Mesenchymal stem cell (in vitro differentiated cells and primary cell): ENCODE measurements at regions not wholly inside any gene's neighbourhood (a gene's known extent, or its start where the extent isn't known, plus 50 kb on each side); places are given as distances from the start of the nearest gene placed in this dataset.
A peak's percentile ranks its signal among the peaks of the same experiment; 100 is the strongest.

Source experiments
- DNase-seq: peaks from one replicate; pipeline ENCODE4 v3.0.0-alpha.2; 2013
- H2AFZ ChIP-seq: one replicate; pipeline ENCODE4 v1.6.1; 2013; ENCODE audit warnings: low read depth, mild to moderate bottlenecking, control low read depth, inconsistent platforms, low read length, moderate library complexity
- H2AK5ac ChIP-seq: 2 replicates; pipeline ENCODE4 v1.6.1; 2013; ENCODE audit warnings: low read length, moderate library complexity, mild to moderate bottlenecking, inconsistent platforms; ENCODE audit not compliant: severe bottlenecking
- H2BK120ac ChIP-seq: one replicate; pipeline ENCODE4 v1.6.1; 2013; ENCODE audit warnings: low read depth, mild to moderate bottlenecking, inconsistent platforms, low read length, moderate library complexity
- H2BK12ac ChIP-seq, 2 experiments: one replicate each; pipeline ENCODE4 v1.6.1; 2013; ENCODE audit warnings: inconsistent platforms in 2 of 2, low read length in 2 of 2, mild to moderate bottlenecking in 2 of 2, moderate library complexity in 2 of 2, control low read depth in 1 of 2
- H2BK15ac ChIP-seq: one replicate; pipeline ENCODE4 v1.6.1; 2013; ENCODE audit warnings: mild to moderate bottlenecking, low read depth, inconsistent platforms; ENCODE audit not compliant: poor library complexity, severe bottlenecking
- H2BK5ac ChIP-seq: 2 replicates; pipeline ENCODE4 v1.6.1; 2013; ENCODE audit warnings: low read depth, mild to moderate bottlenecking, low read length, control low read depth, inconsistent platforms; ENCODE audit not compliant: poor library complexity, severe bottlenecking
- H3K14ac ChIP-seq, 2 experiments: one replicate each; pipeline ENCODE4 v1.6.1; 2013; ENCODE audit warnings: inconsistent platforms in 2 of 2, low read length in 2 of 2, control low read depth in 1 of 2, mild to moderate bottlenecking in 1 of 2, moderate library complexity in 1 of 2
- H3K18ac ChIP-seq, 2 experiments: one replicate each; pipeline ENCODE4 v1.6.1; 2013; ENCODE audit warnings: inconsistent platforms in 2 of 2, low read length in 2 of 2, control low read depth in 1 of 2, low read depth in 1 of 2, mild to moderate bottlenecking in 1 of 2
- H3K23ac ChIP-seq, 2 experiments: one replicate each; pipeline ENCODE4 v1.6.1; 2013; ENCODE audit warnings: inconsistent platforms in 2 of 2, low read length in 2 of 2, mild to moderate bottlenecking in 2 of 2, moderate library complexity in 2 of 2, control low read depth in 1 of 2
- H3K27ac ChIP-seq: 2 replicates; pipeline ENCODE4 v1.5.1; 2013; ENCODE audit warnings: mild to moderate bottlenecking, moderate library complexity, low read length, control low read depth, inconsistent platforms; ENCODE audit not compliant: poor library complexity, severe bottlenecking
- H3K27me3 ChIP-seq, 2 experiments: 2 replicates each; pipeline versions ENCODE4 v1.6.1 to v1.7.0; 2013; ENCODE audit warnings: low read length in 2 of 2, mild to moderate bottlenecking in 2 of 2, moderate library complexity in 2 of 2, control low read depth in 1 of 2, inconsistent platforms in 1 of 2; ENCODE audit not compliant: control insufficient read depth in 1 of 2, insufficient read depth in 1 of 2
- H3K36me3 ChIP-seq, 2 experiments: 2 replicates each; pipeline versions ENCODE4 v1.6.1 to v1.7.0; 2013; ENCODE audit warnings: low read length in 2 of 2, control low read depth in 1 of 2, inconsistent platforms in 1 of 2, low read depth in 1 of 2, mild to moderate bottlenecking in 1 of 2; ENCODE audit not compliant: insufficient read depth in 2 of 2, control insufficient read depth in 1 of 2
- H3K4ac ChIP-seq, 2 experiments: one replicate each; pipeline ENCODE4 v1.6.1; 2013; ENCODE audit warnings: inconsistent platforms in 2 of 2, low read length in 2 of 2, mild to moderate bottlenecking in 2 of 2, moderate library complexity in 2 of 2, control low read depth in 1 of 2, low read depth in 1 of 2
- H3K4me1 ChIP-seq: 2 replicates; pipeline ENCODE4 v1.6.1; 2013; ENCODE audit warnings: low read depth, low read length, control low read depth; ENCODE audit not compliant: control insufficient read depth, insufficient read depth
- H3K4me2 ChIP-seq: 2 replicates; pipeline ENCODE4 v1.6.1; 2013; ENCODE audit warnings: low read length, mild to moderate bottlenecking, inconsistent platforms; ENCODE audit not compliant: poor library complexity, severe bottlenecking
- H3K4me3 ChIP-seq, 2 experiments: 2 replicates each; pipeline versions ENCODE4 v1.5.1 to v1.7.0; 2013; ENCODE audit warnings: low read length in 2 of 2, mild to moderate bottlenecking in 2 of 2, control low read depth in 1 of 2, low read depth in 1 of 2; ENCODE audit not compliant: insufficient read depth in 1 of 2
- H3K79me1 ChIP-seq: replicated peaks from 2 replicates; pipeline ENCODE4 v1.6.1; 2013; ENCODE audit warnings: mild to moderate bottlenecking, control low read depth, low read length, inconsistent platforms; ENCODE audit not compliant: poor library complexity, severe bottlenecking
- H3K9ac ChIP-seq: 2 replicates; pipeline ENCODE4 v1.7.0; 2013; ENCODE audit warnings: mild to moderate bottlenecking, low read length, moderate library complexity
- H3K9me3 ChIP-seq: 2 replicates; pipeline ENCODE4 v1.7.0; 2013; ENCODE audit warnings: mild to moderate bottlenecking, low read length; ENCODE audit not compliant: control insufficient read depth
- H4K8ac ChIP-seq: one replicate; pipeline ENCODE4 v1.6.1; 2013; ENCODE audit warnings: inconsistent platforms, mild to moderate bottlenecking, low read length, moderate library complexity
- H4K91ac ChIP-seq: one replicate; pipeline ENCODE4 v1.6.1; 2013; ENCODE audit warnings: mild to moderate bottlenecking, low read length, inconsistent platforms
- WGBS: methylation state at CpG from one replicate; pipeline ENCODE4 v1.1.7; 2013; ENCODE audit warnings: mixed read lengths; 5-methylcytosine and 5-hydroxymethylcytosine counted together

DNA sequence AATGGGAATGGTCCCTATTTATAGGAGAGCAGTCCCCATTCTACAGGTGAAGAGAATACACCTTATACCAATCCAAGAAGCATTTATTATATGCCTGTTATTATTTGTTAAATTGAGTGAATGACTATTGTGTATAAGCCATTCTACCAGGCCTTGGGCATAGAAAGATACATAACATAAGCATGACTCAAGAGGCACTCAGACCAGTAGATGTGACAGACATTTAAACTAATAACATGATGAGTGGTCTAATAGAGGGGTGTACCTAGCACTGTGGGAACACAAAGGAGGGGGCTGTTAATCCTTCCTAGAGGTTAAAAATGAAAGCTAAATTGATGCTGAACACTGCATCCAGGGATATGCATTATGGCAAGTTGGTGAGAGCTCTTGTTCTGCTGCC lies 145.0 kb upstream of the TNC start:
- H3K23ac ChIP-seq = no peak overlapping the region
- H3K9ac ChIP-seq = peak overlapping the region; percentile 2
- H2AFZ ChIP-seq = no peak overlapping the region
- peaks cover 4% of the 10 kb centered on the region for H3K4me1 ChIP-seq
- DNase-seq = peak; percentile 16
- H3K36me3 ChIP-seq = no peaks in the 10 kb centered on the region
- H3K79me1 ChIP-seq = no peaks in the 10 kb centered on the region
- peak overlapping the region; percentile 64 for H2AK5ac ChIP-seq
- H2BK5ac ChIP-seq = peak overlapping the region; percentile 74
- H3K4me3 ChIP-seq = no peak overlapping the region
- H4K91ac ChIP-seq = no peak overlapping the region
- no peak overlapping the region for H3K14ac ChIP-seq
- H2BK15ac ChIP-seq = no peak overlapping the region
- H2BK120ac ChIP-seq = no peak overlapping the region
- H3K4me2 ChIP-seq = no peak overlapping the region
- H2BK12ac ChIP-seq = no peak overlapping the region
- peak overlapping the region in 1 of 2 experiments; percentile 14 for H3K18ac ChIP-seq
- no peak overlapping the region for H4K8ac ChIP-seq
- H3K4ac ChIP-seq = no peak overlapping the region
- no peaks in the 10 kb centered on the region for H3K9me3 ChIP-seq
- no peaks in the 10 kb centered on the region for H3K27me3 ChIP-seq
- H3K27ac ChIP-seq = peak overlapping the region; percentile 87

DNA sequence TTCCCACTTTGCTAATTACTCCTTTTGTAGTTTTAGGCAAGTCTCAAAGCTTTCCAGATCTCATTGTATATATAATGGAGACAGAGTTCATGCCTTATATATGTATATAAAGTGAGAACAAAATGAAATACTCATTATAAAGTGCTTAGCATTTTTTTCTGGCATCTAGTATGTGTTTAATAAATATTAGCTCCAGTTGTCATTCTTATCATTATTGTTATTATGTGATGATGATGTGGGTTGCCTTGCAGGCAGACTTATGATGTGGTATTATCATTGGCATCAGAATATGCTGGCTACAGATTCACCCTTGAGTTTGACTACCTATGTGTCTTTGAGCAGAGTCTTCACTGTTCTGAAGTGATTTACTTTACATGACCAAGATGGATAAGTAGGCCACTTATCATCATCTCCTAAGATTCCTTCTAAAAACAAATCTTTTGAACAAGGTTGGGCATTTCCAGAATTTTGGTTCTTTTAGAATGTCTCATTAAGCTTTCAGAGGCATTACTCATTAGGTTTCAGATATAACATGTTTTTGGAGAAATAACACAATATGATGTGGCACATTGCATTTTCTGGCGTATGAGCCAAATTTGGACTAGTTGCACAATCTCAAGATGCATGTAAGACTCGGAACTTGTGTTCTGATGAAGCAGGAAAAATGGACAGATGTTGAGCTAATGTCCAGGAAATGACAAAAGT lies 145.6 kb upstream of the TNC start:
- WGBS = 77% methylated on average over 2 of the region's 2 CpGs
- peak overlapping the region; percentile 74 for H2BK5ac ChIP-seq
- H3K27me3 ChIP-seq = no peaks in the 10 kb centered on the region
- no peak overlapping the region for H3K9ac ChIP-seq
- no peaks in the 10 kb centered on the region for H3K9me3 ChIP-seq
- no peak overlapping the region for H3K4me3 ChIP-seq
- no peak overlapping the region for H3K14ac ChIP-seq
- H3K79me1 ChIP-seq = no peaks in the 10 kb centered on the region
- no peak overlapping the region for H4K91ac ChIP-seq
- H3K27ac ChIP-seq = peak overlapping the region; percentile 87
- peak overlapping the region; percentile 92 for H2AK5ac ChIP-seq
- DNase-seq = no peak
- H3K4ac ChIP-seq = no peak overlapping the region
- H2BK15ac ChIP-seq = no peak overlapping the region
- H3K4me2 ChIP-seq = no peak overlapping the region
- H2BK12ac ChIP-seq = no peak overlapping the region
- peaks cover 4% of the 10 kb centered on the region for H3K4me1 ChIP-seq
- H2AFZ ChIP-seq = no peak overlapping the region
- H3K36me3 ChIP-seq = no peaks in the 10 kb centered on the region
- H2BK120ac ChIP-seq = no peak overlapping the region
- no peak overlapping the region for H3K23ac ChIP-seq
- no peak overlapping the region for H3K18ac ChIP-seq
- no peak overlapping the region for H4K8ac ChIP-seq

DNA sequence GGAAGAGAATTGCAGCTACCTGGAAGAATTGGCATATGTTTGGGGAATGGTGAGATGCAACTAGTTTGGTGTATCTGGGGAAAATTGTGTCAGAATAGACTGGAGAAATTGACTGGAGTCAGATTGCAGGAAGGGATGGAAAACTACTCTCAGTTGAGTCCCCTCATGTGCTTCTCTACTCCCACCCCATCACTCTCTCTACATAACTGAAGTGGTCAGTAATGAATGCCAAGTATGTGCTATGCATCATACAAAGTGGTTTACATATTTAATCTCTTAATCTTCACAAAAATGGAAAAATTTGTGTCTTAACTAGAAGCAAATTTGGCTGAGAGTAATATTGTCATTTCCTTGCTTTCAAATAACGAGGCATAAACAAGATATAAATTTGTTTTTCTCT lies 146.4 kb upstream of the TNC start:
- Histone ChIP-seq H3K18ac (no peak overlapping the region), H2BK15ac (no peak overlapping the region), H4K8ac (no peak overlapping the region), H3K4me2 (no peak overlapping the region), H3K4me3 (no peak overlapping the region), H2BK5ac (no peak overlapping the region), H2AK5ac (peak overlapping the region; percentile 92), H3K4ac (no peak overlapping the region), H3K14ac (no peak overlapping the region), H2BK12ac (peak overlapping the region in 1 of 2 experiments; percentile 71), H3K9me3 (no peaks in the 10 kb centered on the region), H3K79me1 (no peaks in the 10 kb centered on the region), H3K36me3 (no peaks in the 10 kb centered on the region), H3K27me3 (no peaks in the 10 kb centered on the region), H4K91ac (no peak overlapping the region), H2BK120ac (no peak overlapping the region), H3K4me1 (peaks cover 4% of the 10 kb centered on the region), H3K23ac (no peak overlapping the region), H2AFZ (no peak overlapping the region), H3K27ac (no peak overlapping the region), H3K9ac (no peak overlapping the region)
- DNase-seq = no peak
- no CpG with 5 or more reads among the region's 1 CpG for WGBS

DNA sequence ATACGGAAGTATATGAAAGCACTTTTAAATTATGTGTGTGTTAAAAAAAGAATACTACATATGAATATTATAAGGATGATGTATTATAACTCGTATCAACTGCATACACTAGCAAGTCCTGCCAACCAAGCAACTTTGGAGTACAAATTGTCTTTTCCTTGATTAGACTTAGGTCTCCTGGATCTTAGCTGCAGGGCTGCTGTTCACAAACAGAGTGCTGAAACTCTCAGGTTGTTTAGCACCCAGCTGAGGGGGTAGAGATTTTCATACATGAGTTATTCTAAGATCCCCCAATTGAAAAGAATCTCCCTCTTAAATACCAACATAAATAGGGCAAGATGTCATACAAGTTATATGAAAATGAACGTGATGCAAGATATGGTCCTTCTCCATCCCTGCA lies 149.8 kb upstream of the TNC start:
- Histone ChIP-seq H3K4me2 (no peak overlapping the region), H2BK15ac (no peak overlapping the region), H2BK120ac (no peak overlapping the region), H3K23ac (no peak overlapping the region), H3K9me3 (no peaks in the 10 kb centered on the region), H3K27me3 (no peaks in the 10 kb centered on the region), H3K4me1 (peaks cover 2% of the 10 kb centered on the region), H2BK12ac (no peak overlapping the region), H4K8ac (no peak overlapping the region), H3K27ac (no peak overlapping the region), H3K36me3 (no peaks in the 10 kb centered on the region), H3K18ac (no peak overlapping the region), H2AK5ac (no peak overlapping the region), H3K14ac (no peak overlapping the region), H3K4me3 (no peak overlapping the region), H3K4ac (no peak overlapping the region), H2AFZ (no peak overlapping the region), H3K79me1 (no peaks in the 10 kb centered on the region), H4K91ac (no peak overlapping the region), H3K9ac (no peak overlapping the region), H2BK5ac (no peak overlapping the region)
- 78% methylated on average over 1 of the region's 3 CpGs for WGBS
- peak; percentile 41 for DNase-seq
